ENCODE measurements at regions not wholly inside any gene's neighbourhood (a gene's known extent, or its start where the extent isn't known, plus 50 kb on each side); places are given as distances from the start of the nearest gene placed in this dataset.
"Not testable (repeated sequence)": the region's sequence is repeated elsewhere in the genome, so short reads cannot be mapped to it uniquely, and the experiment has no call there.

DNA sequence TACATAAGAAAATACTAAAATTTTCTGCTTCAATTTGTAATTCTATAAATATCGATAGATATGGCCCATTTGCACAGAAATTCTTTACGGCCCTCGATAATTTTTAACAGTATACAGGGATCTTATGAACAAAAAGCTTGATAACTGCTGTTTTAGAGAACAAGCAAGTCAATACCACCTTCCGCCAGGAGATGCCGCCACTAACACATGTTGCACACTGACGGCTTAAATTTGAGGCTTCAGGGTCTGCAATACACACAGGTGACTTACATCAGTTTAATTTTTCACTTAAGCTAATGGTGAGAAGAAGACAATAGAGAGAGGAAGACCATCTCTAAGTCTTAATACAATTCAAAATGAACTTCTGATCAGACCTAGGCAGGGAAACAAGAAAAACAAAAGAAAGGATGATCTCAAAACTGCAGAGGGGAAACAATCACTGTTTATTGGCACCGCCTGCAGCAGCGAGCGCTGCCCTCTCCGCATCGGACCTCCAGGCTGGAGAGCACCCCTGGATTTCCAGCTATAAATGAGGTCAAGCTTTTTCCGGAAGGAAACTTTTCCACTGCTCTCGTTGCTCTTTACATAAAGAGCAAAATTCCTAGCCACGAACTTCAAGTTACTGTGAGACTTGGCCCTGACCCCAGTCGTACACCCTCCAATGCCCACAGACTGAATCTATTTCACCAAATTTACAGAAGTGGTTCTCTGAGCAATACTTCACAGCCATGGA lies 53.9 kb downstream of the OTOR start:
- peak; percentile 81 for DNase-seq

DNA sequence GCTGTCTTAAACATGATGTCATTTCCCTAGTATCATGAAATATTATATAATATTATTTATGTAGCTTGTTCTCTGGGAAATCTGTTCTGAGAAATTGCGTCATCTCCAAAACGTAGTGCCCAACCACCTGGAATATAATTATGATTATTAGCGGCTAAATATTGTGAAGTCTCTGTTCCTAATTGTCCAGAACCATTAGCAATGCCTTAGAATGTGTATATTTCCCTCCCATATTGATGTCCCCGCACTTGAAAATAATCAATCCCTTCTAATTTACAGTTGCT lies 54.4 kb downstream of the OTOR start:
- no peak for DNase-seq

GRCh38 chr20:16803965-16804792 lies 56.0 kb downstream of the OTOR start:
- DNase-seq = peak; percentile 81

DNA sequence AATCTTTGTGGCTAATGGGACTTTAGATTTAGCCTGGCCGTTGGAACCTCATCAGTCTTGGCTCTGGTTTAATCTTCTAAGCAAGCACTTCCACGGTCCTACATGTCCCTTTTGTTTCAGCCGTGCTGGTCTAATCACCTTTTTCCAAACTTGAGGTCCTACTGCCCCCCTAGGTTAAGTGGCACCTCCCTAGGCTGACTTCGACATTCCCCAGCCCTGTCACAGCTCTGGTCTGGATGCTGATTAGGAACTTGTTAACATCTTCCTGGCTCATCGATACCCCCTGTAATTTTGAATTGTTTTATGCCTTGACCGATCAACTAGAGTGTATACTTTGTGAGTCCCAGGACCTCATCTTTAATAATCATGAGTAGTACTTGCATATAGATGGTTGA lies 56.6 kb downstream of the OTOR start:
- DNase-seq = no peak

GRCh38 chr20:16806061-16806460 lies 57.9 kb downstream of the OTOR start:
- no peak for DNase-seq

DNA sequence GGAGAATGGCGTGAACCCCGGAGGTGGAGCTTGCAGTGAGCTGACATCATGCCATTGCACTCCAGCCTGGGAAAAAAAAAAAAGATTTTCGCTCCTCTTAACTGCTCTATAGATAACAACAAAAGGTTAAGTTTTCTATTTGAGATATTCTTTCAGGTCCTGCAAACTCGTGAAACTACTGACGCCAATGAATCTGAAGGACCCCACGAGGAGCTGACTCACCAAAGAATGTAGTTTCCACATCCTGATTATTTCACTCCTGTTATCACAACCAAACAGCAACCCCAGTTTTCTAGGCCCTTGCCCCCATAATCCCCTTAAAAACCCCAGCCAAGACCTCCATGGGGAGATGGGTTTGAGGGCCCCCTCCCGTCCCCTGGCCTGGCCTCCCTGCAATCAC lies 58.7 kb downstream of the OTOR start:
- no peak for DNase-seq

GRCh38 chr20:16808796-16809195 lies 60.6 kb downstream of the OTOR start:
- DNase-seq = no peak

DNA sequence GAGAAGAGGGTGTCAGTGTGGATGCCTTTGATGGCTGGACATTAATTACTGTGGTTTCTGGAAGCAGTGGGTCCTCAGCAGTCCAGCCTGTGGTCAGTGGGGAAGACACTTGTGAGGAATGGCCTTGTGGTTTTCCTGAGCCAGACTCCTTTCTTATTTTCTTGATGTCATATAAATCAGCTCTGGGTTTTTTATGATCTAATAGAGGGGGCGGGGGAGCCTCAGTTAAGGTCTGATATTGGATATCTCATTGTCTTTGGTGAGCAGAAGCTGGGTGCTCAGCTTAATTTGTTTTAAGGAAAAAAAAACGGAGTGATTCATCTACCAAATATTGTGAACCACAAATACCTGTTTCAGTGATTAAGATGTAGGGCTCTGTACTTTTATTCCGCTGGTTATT lies 62.1 kb downstream of the OTOR start:
- DNase-seq = no peak

DNA sequence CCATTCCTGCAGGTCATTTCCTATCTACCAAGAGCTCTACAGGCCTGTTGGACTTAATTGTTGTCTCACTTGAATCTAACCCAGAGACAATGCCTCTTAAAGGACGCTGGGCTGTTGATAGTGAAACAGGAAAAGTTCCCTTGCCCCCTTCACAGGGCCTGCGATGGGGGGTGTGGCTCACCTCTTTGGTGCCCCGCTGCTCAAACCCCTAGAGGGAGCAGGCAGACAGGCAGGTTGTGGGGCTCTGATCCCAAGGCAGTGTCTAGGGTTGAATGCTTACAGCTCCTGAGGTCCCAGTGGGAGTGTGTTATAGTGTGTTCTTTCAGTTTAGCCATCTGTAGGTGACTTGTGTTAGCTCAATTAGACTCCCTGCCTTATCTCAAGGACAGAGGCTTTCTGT lies 68.0 kb downstream of the OTOR start:
- no peak for DNase-seq

DNA sequence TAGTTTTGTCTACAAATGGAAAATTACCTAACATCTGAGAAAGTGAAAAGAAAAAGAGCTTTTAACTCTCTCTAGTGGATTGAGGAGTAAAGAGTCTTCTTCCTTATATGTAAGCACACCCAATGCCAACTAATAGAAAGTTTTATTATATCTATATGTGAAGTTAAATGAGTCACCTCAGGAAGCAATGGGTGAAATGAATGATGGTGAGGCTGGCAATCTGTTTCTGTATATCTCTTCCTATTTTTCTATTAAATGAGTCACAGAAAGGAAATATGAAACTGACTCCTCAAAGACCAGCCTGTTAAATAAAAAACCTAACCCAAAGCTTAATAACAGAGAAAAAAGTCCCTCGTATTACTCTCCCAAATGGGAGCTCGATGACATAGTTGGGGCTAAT lies 71.3 kb downstream of the OTOR start:
- no peak for DNase-seq

GRCh38 chr20:16821211-16822089 lies 73.3 kb downstream of the OTOR start:
- peak; percentile 59 for DNase-seq

GRCh38 chr20:16824664-16825063 lies 76.5 kb downstream of the OTOR start:
- no peak for DNase-seq

GRCh38 chr20:16828666-16829305 lies 80.6 kb downstream of the OTOR start:
- DNase-seq = no peak

DNA sequence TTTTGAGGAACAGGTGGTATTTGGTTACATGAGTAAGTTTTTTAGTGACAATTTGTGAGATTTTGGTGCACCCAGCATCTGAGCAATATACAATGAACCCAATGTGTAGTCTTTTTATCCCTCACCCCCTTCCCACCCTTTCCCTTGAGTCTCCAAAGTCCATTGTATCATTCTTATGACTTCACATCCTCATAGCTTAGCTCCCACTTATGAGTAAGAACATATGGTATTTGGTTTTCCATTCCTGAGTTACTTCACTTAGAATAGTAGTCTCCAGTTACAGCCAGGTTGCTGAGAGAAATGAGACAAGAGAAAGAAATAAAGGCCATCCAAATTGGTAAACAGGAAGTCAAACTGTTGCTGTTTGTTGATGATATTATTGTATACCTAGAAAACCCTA lies 87.5 kb downstream of the OTOR start:
- DNase-seq = not testable (repeated sequence)

- no peak for DNase-seq
Measured at GRCh38 chr20:16842486-16843120, 94.4 kb downstream of the OTOR start.

DNA sequence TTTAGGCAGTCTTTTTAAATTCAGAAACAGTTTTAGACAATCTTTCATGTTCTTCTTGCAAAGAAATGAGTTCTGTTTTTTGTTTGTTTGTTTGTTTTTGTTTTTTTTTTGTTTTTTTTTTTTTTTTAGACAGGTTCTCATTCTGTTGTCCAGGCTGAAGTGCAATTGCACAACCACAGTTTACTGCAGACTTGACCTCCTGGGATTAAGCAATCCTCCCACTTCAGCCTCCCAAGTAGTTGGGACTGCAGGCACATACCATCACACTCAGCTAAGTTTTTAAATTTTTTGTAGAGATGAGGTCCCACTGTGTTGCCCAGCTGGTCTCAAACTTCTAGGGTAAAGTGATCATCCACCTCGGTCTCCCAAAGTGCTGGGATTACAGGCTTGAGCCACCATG lies 96.2 kb downstream of the OTOR start:
- DNase-seq = no peak

DNA sequence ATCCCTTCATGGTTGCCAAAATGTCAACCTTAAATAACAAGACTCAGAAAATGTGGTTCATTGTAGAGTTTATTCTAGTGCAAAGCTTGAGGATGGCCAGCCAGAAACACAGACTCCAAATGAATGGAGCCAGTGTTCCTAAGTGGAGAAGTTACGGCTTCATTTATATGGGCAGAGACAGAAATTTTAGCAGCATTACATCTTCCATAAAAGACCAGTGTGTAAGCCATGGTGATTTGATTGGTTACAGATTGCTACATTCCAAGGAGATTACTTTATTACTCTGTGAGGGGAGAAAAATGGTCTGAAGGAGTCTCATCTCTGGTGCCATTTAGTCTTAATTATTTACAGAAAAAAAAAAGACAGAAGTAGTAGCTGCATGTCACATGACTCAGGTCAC lies 97.8 kb downstream of the OTOR start:
- DNase-seq = no peak

- DNase-seq = no peak
Measured at GRCh38 chr20:16848061-16848460, 99.9 kb downstream of the OTOR start.

DNA sequence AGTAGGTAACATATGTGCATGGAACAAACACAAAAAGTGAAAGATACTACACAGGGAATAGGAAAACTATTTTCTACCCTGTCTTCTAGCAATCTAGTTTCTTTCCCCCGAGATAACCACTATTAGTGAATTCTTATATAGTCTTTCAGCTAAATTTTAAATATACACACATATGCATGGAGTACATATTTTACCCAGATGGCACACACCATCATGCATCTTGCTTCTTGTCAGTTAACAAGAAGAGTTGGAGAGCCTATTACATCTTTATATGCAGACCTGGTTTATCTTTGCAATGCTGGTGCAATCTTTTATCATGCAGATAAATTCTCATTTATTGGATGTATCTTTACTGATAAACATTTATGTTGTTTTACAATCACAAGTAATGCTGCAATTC lies 100.4 kb downstream of the OTOR start:
- DNase-seq = no peak

- no peak for DNase-seq
Measured at GRCh38 chr20:16860914-16861313, 112.8 kb downstream of the OTOR start.

- DNase-seq = no peak
Measured at GRCh38 chr20:16861708-16862107, 113.5 kb downstream of the OTOR start.

- DNase-seq = no peak
Measured at GRCh38 chr20:16863303-16863702, 115.1 kb downstream of the OTOR start.

DNA sequence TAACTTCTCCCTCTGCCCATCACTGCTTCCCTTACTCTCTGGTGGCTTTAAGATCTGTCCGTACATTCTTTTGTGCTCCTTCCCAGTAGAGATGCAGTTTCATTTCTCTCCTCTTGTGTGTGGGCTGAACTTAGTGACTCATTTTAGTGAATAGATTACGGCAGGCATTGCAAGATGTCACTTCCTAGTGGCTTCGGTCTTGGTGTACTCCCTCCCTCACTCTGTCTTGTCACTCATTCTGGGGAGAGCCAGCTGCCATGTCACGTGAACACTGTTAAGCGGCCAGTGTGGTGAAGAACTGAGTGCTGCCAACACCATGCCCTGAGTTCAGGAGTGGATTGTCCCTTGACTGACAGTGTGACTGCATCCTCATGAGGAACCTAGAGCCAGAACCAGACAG lies 115.9 kb downstream of the OTOR start:
- peak; percentile 56 for DNase-seq
